Lower leg skin (tissue), 3 donors: ENCODE measurements at regions not wholly inside any gene's neighbourhood (a gene's known extent, or its start where the extent isn't known, plus 50 kb on each side); places are given as distances from the start of the nearest gene placed in this dataset.
"Not testable (repeated sequence)": the region's sequence is repeated elsewhere in the genome, so short reads cannot be mapped to it uniquely, and the experiment has no call there.

ENCODE experiments used
- POLR2A ChIP-seq, 2 donors: fragments of 450-650 bp; IDR thresholded peaks; one replicate each; pipeline ENCODE4 v1.6.1; 2016 to 2017; ENCODE audit warnings: antibody characterized with exemption in 2 of 2, mild to moderate bottlenecking in 1 of 2, moderate library complexity in 1 of 2
- TF ChIP-seq, protein P1 (sequence below), 3 donors: fragments of 450-650 bp; IDR thresholded peaks; one replicate each; pipeline ENCODE4 v1.5.1; 2016; ENCODE audit warnings: antibody characterized with exemption in 3 of 3, mild to moderate bottlenecking in 3 of 3, moderate library complexity in 2 of 3

GRCh38 chr9:40975351-40975750 is 153.1 kb downstream of the FOXD4L6 start:
- TF ChIP-seq, protein P1, sequence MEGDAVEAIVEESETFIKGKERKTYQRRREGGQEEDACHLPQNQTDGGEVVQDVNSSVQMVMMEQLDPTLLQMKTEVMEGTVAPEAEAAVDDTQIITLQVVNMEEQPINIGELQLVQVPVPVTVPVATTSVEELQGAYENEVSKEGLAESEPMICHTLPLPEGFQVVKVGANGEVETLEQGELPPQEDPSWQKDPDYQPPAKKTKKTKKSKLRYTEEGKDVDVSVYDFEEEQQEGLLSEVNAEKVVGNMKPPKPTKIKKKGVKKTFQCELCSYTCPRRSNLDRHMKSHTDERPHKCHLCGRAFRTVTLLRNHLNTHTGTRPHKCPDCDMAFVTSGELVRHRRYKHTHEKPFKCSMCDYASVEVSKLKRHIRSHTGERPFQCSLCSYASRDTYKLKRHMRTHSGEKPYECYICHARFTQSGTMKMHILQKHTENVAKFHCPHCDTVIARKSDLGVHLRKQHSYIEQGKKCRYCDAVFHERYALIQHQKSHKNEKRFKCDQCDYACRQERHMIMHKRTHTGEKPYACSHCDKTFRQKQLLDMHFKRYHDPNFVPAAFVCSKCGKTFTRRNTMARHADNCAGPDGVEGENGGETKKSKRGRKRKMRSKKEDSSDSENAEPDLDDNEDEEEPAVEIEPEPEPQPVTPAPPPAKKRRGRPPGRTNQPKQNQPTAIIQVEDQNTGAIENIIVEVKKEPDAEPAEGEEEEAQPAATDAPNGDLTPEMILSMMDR (IDR thresholded peaks at IDR 0.05) = not testable (repeated sequence)
- TF ChIP-seq POLR2A (IDR thresholded peaks at IDR 0.05) = not testable (repeated sequence)
